Sigmoid colon (tissue), 6 donors: ENCODE measurements at regions not wholly inside any gene's neighbourhood (a gene's known extent, or its start where the extent isn't known, plus 50 kb on each side); places are given as distances from the start of the nearest gene placed in this dataset.

Experiments
- DNase-seq: peaks from one replicate; pipeline ENCODE4 v3.0.0-alpha.2; 2019
- H3K27ac ChIP-seq, 4 donors: fragments of 200-600 bp; sonication (generic); one replicate each; pipeline ENCODE4 v1.5.1; 2016 to 2019; ENCODE audit warnings: mild to moderate bottlenecking in 1 of 4
- H3K27me3 ChIP-seq, 3 donors: fragments of 200-600 bp; sonication (generic); one replicate each; pipeline ENCODE4 v1.5.1; 2019; ENCODE audit warnings: mild to moderate bottlenecking in 1 of 3
- H3K36me3 ChIP-seq, 4 donors: fragments of 200-600 bp; sonication (generic); one replicate each; pipeline ENCODE4 v1.5.1; 2016 to 2019
- H3K4me1 ChIP-seq, 4 donors: fragments of 200-600 bp; sonication (generic); one replicate each; pipeline ENCODE4 v1.5.1; 2017 to 2019
- H3K4me3 ChIP-seq, 4 donors: fragments of 200-600 bp; sonication (generic); one replicate each; pipeline ENCODE4 v1.5.1; 2017 to 2019; ENCODE audit warnings: mild to moderate bottlenecking in 2 of 4, moderate library complexity in 1 of 4
- H3K9me3 ChIP-seq, 4 donors: fragments of 200-600 bp in 3 of 4; sonication (generic) in 3 of 4; one replicate each; pipeline versions ENCODE4 v1.5.1 to v1.6.1; 2013 to 2019
- EP300 ChIP-seq, 4 donors: sonication (generic); formaldehyde crosslinking; IDR thresholded peaks; one replicate each; pipeline ENCODE4 v1.6.1; 2017; ENCODE audit warnings: antibody characterized with exemption in 4 of 4
- POLR2A ChIP-seq, 2 donors: fragments of 450-650 bp; IDR thresholded peaks; one replicate each; pipeline ENCODE4 v1.6.1; 2016; ENCODE audit warnings: antibody characterized with exemption in 2 of 2, mild to moderate bottlenecking in 2 of 2, moderate library complexity in 2 of 2
- POLR2AphosphoS5 ChIP-seq, 4 donors: sonication (generic); formaldehyde crosslinking; IDR thresholded peaks; one replicate each; pipeline ENCODE4 v1.6.1; 2017; ENCODE audit warnings: antibody characterized with exemption in 4 of 4
- WGBS, 2 donors: extraction: QIAGEN DNeasy Blood & Tissue Kit; methylation state at CpG; one replicate each; pipeline ENCODE4 v1.1.7; 2013; 5-methylcytosine and 5-hydroxymethylcytosine counted together
- intact Hi-C: fragments of 100-400 bp; cut with DNase I; formaldehyde crosslinking; loops from one replicate; pipeline ENCODE4 v1.15.1; 2023
- TF ChIP-seq, protein P1 (sequence below), 4 experiments: fragments of 450-650 bp in 3 of 4; fragments of 200-600 bp in 1 of 4; IDR thresholded peaks; one replicate each; pipeline ENCODE4 v1.5.1; 2016 to 2019; ENCODE audit warnings: antibody characterized with exemption in 4 of 4, mild to moderate bottlenecking in 3 of 4, moderate library complexity in 2 of 4
- donor health status: healthy with polysubstance abuse.
- donor health status: healthy.

GRCh38 chr13:40190641-40191100, 475.8 kb downstream of the FOXO1 start:
- peak in 2 of 4 donors; percentile 42 to 50 for TF ChIP-seq POLR2AphosphoS5 (IDR thresholded peaks at IDR 0.05)
- TF ChIP-seq POLR2A (IDR thresholded peaks at IDR 0.05) = no peak
- TF ChIP-seq EP300 (IDR thresholded peaks at IDR 0.05) = peak in 1 of 4 donors; percentile 13
- TF ChIP-seq, protein P1, sequence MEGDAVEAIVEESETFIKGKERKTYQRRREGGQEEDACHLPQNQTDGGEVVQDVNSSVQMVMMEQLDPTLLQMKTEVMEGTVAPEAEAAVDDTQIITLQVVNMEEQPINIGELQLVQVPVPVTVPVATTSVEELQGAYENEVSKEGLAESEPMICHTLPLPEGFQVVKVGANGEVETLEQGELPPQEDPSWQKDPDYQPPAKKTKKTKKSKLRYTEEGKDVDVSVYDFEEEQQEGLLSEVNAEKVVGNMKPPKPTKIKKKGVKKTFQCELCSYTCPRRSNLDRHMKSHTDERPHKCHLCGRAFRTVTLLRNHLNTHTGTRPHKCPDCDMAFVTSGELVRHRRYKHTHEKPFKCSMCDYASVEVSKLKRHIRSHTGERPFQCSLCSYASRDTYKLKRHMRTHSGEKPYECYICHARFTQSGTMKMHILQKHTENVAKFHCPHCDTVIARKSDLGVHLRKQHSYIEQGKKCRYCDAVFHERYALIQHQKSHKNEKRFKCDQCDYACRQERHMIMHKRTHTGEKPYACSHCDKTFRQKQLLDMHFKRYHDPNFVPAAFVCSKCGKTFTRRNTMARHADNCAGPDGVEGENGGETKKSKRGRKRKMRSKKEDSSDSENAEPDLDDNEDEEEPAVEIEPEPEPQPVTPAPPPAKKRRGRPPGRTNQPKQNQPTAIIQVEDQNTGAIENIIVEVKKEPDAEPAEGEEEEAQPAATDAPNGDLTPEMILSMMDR (IDR thresholded peaks at IDR 0.05) = no peak
- Histone ChIP-seq H3K4me3 (no peak overlapping the region), H3K27me3 (no peaks in the 10 kb centered on the region), H3K27ac (peak overlapping the region; percentile 69 to 79 (median 72)), H3K9me3 (no peaks in the 10 kb centered on the region), H3K36me3 (no peaks in the 10 kb centered on the region), H3K4me1 (peaks cover 0 to 68% (median 58%) of the 10 kb centered on the region in 4 donors)
- intact Hi-C loops = loop anchor here (5.0 to 10.0 kb wide), 2 partner anchors 116 to 477 kb away; partner anchors contain the start of gene FOXO1
- WGBS, 2 donors = 14 to 18% methylated on average over 5 of the region's 5 CpGs
- peak; percentile 74 for DNase-seq

DNA sequence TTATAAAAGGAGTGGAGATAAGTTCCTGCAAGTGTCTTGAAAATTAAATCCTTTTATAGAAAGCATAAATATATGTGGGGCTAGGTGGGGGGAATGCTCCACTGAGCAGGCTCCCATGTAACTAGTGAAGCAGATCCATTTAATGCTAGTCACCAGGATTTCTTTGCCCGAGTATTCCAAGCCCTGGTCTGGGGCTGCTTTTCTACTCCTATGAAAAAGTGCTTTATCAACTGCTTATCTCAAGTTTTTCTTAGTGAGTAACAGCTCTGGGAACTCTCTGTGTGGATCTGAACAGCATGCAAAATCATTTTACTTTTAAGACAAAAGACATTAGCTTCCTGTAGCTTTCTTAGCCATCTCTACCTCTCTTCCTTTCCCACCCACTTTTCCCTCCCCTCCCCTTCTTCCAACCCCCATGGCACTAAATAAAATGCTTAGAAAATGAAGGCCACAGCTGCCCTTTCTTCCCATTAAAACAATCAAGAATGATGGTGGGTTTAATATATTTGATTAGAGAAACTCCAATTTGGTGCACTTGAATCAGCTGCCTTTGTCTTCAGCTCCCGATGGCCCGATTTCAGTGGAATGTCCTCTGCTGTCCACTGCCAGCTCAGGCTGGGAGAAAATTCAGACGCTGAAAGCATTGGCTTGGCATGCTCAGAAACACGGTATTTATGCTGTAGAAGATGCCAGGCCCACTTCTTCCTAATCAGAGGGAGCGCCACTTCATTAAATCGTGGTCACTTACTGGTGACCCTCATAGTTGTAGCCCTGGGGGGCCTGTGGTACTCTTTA, 475.1 kb downstream of the FOXO1 start:
- Histone ChIP-seq H3K27me3 (no peaks in the 10 kb centered on the region), H3K4me3 (no peak overlapping the region), H3K4me1 (peaks cover 0 to 68% (median 58%) of the 10 kb centered on the region in 4 donors), H3K27ac (peak overlapping the region; percentile 69 to 79 (median 72)), H3K9me3 (no peaks in the 10 kb centered on the region), H3K36me3 (no peaks in the 10 kb centered on the region)
- TF ChIP-seq POLR2AphosphoS5 (IDR thresholded peaks at IDR 0.05) (no peak), POLR2A (IDR thresholded peaks at IDR 0.05) (no peak), EP300 (IDR thresholded peaks at IDR 0.05) (no peak)
- TF ChIP-seq, protein P1 (IDR thresholded peaks at IDR 0.05) = no peak
- DNase-seq = no peak
- 76 to 80% methylated on average over 7 of the region's 7 CpGs for WGBS, 2 donors
- intact Hi-C loops = loop anchor here (5.0 to 10.0 kb wide), 2 partner anchors 117 to 476 kb away; partner anchors contain the start of gene FOXO1

DNA sequence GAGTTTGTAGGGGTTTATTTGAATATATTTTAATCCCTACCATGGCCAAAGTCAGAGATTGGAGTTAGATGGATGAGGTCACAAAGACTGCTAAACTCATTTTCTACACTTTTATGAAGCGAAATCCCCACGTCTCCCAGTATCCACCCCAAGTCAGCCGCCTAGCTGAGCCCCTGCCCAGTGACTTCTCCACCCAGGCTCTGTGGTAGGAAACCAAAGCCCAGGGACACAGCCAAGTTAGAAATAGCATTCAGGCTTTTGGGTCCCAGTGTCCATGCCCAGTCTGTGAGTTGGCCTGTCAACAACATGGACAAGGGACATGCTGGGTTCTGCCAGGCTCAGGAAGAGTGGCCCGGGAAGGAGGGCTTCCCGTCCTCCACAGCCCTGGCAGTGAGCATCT, 474.0 kb downstream of the FOXO1 start:
- TF ChIP-seq EP300 (IDR thresholded peaks at IDR 0.05) = no peak
- TF ChIP-seq, protein P1 (IDR thresholded peaks at IDR 0.05) = no peak
- no peak for TF ChIP-seq POLR2AphosphoS5 (IDR thresholded peaks at IDR 0.05)
- TF ChIP-seq POLR2A (IDR thresholded peaks at IDR 0.05) = no peak
- Histone ChIP-seq H3K27me3 (no peaks in the 10 kb centered on the region), H3K4me1 (peaks cover 0 to 68% (median 58%) of the 10 kb centered on the region in 4 donors), H3K4me3 (no peak overlapping the region), H3K36me3 (no peaks in the 10 kb centered on the region), H3K9me3 (no peaks in the 10 kb centered on the region), H3K27ac (peak overlapping the region; percentile 69 to 79 (median 72))
- intact Hi-C loops = loop anchor here (5.0 to 10.0 kb wide), 2 partner anchors 118 to 475 kb away; partner anchors contain the start of gene FOXO1
- 93 to 94% methylated on average over 5 of the region's 5 CpGs for WGBS, 2 donors
- no peak for DNase-seq

- H3K36me3 ChIP-seq = no peaks in the 10 kb centered on the region
- H3K4me1 ChIP-seq = peaks cover 0 to 68% (median 58%) of the 10 kb centered on the region in 4 donors
- no peaks in the 10 kb centered on the region for H3K27me3 ChIP-seq
- 88 to 90% methylated on average over 7 of the region's 7 CpGs for WGBS, 2 donors
- TF ChIP-seq EP300 (IDR thresholded peaks at IDR 0.05) = no peak
- TF ChIP-seq POLR2A (IDR thresholded peaks at IDR 0.05) = no peak
- no peak for TF ChIP-seq POLR2AphosphoS5 (IDR thresholded peaks at IDR 0.05)
- TF ChIP-seq, protein P1 (IDR thresholded peaks at IDR 0.05) = no peak
- no peak for DNase-seq
- peak overlapping the region in 1 of 4 donors; percentile 12 for H3K4me3 ChIP-seq
- no peaks in the 10 kb centered on the region for H3K9me3 ChIP-seq
- intact Hi-C loops = loop anchor here (5.0 to 10.0 kb wide), 2 partner anchors 118 to 474 kb away; partner anchors contain the start of gene FOXO1
- peak overlapping the region; percentile 69 to 79 (median 72) for H3K27ac ChIP-seq
Measured at GRCh38 chr13:40192858-40193257, 473.6 kb downstream of the FOXO1 start.
